ENCODE measurements at regions not wholly inside any gene's neighbourhood (a gene's known extent, or its start where the extent isn't known, plus 50 kb on each side); places are given as distances from the start of the nearest gene placed in this dataset.

GRCh38 chr4:181728305-181728966 lies 514.8 kb upstream of the TENM3 start:
- H3K27ac ChIP-seq = no peak overlapping the region
- TF ChIP-seq ZFX (IDR thresholded peaks at IDR 0.05) (no peak), CTCF (conservative IDR thresholded peaks at IDR 0.05) (no peak)

- TF ChIP-seq ZFX (IDR thresholded peaks at IDR 0.05) (no peak), CTCF (conservative IDR thresholded peaks at IDR 0.05) (no peak)
- no peak overlapping the region for H3K27ac ChIP-seq
These were observed 511.3 kb upstream of the TENM3 start for GRCh38 chr4:181731900-181732299.

- no peak overlapping the region for H3K27ac ChIP-seq
- TF ChIP-seq CTCF (conservative IDR thresholded peaks at IDR 0.05) = no peak
- no peak for TF ChIP-seq ZFX (IDR thresholded peaks at IDR 0.05)
These were observed 505.5 kb upstream of the TENM3 start for GRCh38 chr4:181737744-181738143.

GRCh38 chr4:181739031-181739430 lies 504.2 kb upstream of the TENM3 start:
- TF ChIP-seq CTCF (conservative IDR thresholded peaks at IDR 0.05) = no peak
- TF ChIP-seq ZFX (IDR thresholded peaks at IDR 0.05) = no peak

GRCh38 chr4:181741513-181741912 lies 501.7 kb upstream of the TENM3 start:
- no peak for TF ChIP-seq CTCF (conservative IDR thresholded peaks at IDR 0.05)
- no peak for TF ChIP-seq ZFX (IDR thresholded peaks at IDR 0.05)

More at GRCh38 chr4:181739031-181739430, 504.2 kb upstream of the TENM3 start:
- no peak overlapping the region for H3K27ac ChIP-seq

GRCh38 chr4:181745933-181746625 lies 497.1 kb upstream of the TENM3 start:
- no peak overlapping the region for H3K27ac ChIP-seq
- no peak for TF ChIP-seq CTCF (conservative IDR thresholded peaks at IDR 0.05)
- TF ChIP-seq ZFX (IDR thresholded peaks at IDR 0.05) = no peak

More at GRCh38 chr4:181741513-181741912, 501.7 kb upstream of the TENM3 start:
- no peak overlapping the region for H3K27ac ChIP-seq

GRCh38 chr4:181748581-181748980 lies 494.6 kb upstream of the TENM3 start:
- H3K27ac ChIP-seq = no peak overlapping the region
- TF ChIP-seq CTCF (conservative IDR thresholded peaks at IDR 0.05) (no peak), ZFX (IDR thresholded peaks at IDR 0.05) (no peak)

Data from C4-2B (cell line).